Endothelial cell of umbilical vein (primary cell): ENCODE measurements at regions not wholly inside any gene's neighbourhood (a gene's known extent, or its start where the extent isn't known, plus 50 kb on each side); places are given as distances from the start of the nearest gene placed in this dataset.

Experiments
- BruUV-seq: library from RNA; stranded (reverse); fragments of 400-500 nt; replicated peaks from 2 replicates; lab custom pipeline; 2021; lab: Mats Ljungman, UMichigan
- CTCF ChIA-PET: fragments of 300-600, 350-600 bp; sonication (Branson Sonifier 250); formaldehyde crosslinking; loops from one replicate; lab custom pipeline; 2021; ENCODE audit warnings: antibody characterized with exemption, inconsistent platforms; lab: Charles Lee
- POLR2A ChIA-PET: fragments of 300-600, 350-600 bp; sonication (Branson Sonifier 250); formaldehyde crosslinking; loops from one replicate; lab custom pipeline; 2021; ENCODE audit warnings: antibody characterized with exemption, inconsistent platforms; lab: Charles Lee
- DNase-seq: peaks from one replicate; pipeline ENCODE4 v3.0.0-alpha.2; 2011; ENCODE audit warnings: low read depth, low spot score
- FAIRE-seq: peaks from 2 replicates; lab custom pipeline; 2011; peaks lifted over from hg19 to GRCh38; lab: Jason Lieb, UNC
- H2AFZ ChIP-seq: 2 replicates; pipeline ENCODE4 v1.6.0; 2012; ENCODE audit warnings: low read depth, low read length, control low read depth, inconsistent platforms
- H3K27ac ChIP-seq: 2 replicates; pipeline ENCODE4 v1.5.1; 2011; ENCODE audit warnings: low read depth, mild to moderate bottlenecking, control low read depth, low read length, moderate library complexity; ENCODE audit not compliant: insufficient read depth
- H3K27me3 ChIP-seq, 2 experiments: 2 replicates each; pipeline versions ENCODE4 v1.6.0 to v1.6.1; 2011; ENCODE audit warnings: low read length in 2 of 2, mixed read lengths in 1 of 2; ENCODE audit not compliant: control insufficient read depth in 2 of 2, insufficient read depth in 2 of 2
- H3K36me3 ChIP-seq, 2 experiments: 2 replicates in 1 of 2; 3 replicates in 1 of 2; pipeline ENCODE4 v1.5.1; 2011; ENCODE audit warnings: low read length in 2 of 2, mild to moderate bottlenecking in 1 of 2, moderate library complexity in 1 of 2; ENCODE audit not compliant: control insufficient read depth in 2 of 2, insufficient read depth in 2 of 2; ENCODE audit errors: extremely low read depth in 1 of 2
- H3K4me1 ChIP-seq: 3 replicates; pipeline ENCODE4 v1.5.1; 2011; ENCODE audit warnings: mild to moderate bottlenecking, low read length; ENCODE audit not compliant: control insufficient read depth, insufficient read depth; ENCODE audit errors: extremely low read depth
- H3K4me2 ChIP-seq: 2 replicates; pipeline ENCODE4 v1.6.1; 2011; ENCODE audit warnings: low read length, control low read depth, mixed read lengths; ENCODE audit not compliant: insufficient read depth
- H3K4me3 ChIP-seq, 3 experiments: fragments of 200-600 bp in 1 of 3; sonication (generic), shearing (Covaris generic) in 1 of 3; replicated peaks in 1 of 3; 2 replicates each; pipeline ENCODE4 v1.5.1; 2011 to 2016; ENCODE audit warnings: control low read depth in 3 of 3, low read length in 3 of 3, mild to moderate bottlenecking in 2 of 3, inconsistent platforms in 1 of 3, low read depth in 1 of 3, moderate library complexity in 1 of 3; ENCODE audit not compliant: insufficient read depth in 1 of 3
- H3K79me2 ChIP-seq: 2 replicates; pipeline ENCODE4 v1.6.0; 2012; ENCODE audit warnings: low read length, inconsistent platforms; ENCODE audit not compliant: control insufficient read depth, insufficient read depth
- H3K9ac ChIP-seq: replicated peaks from 2 replicates; pipeline ENCODE3; 2011; ENCODE audit warnings: low read length, control low read depth; ENCODE audit not compliant: insufficient read depth; ENCODE audit errors: extremely low read depth
- H3K9me1 ChIP-seq: replicated peaks from 3 replicates; pipeline ENCODE4 v1.6.0; 2011; ENCODE audit warnings: mild to moderate bottlenecking, low read length; ENCODE audit not compliant: control insufficient read depth, insufficient read depth; ENCODE audit errors: extremely low read depth
- H3K9me3 ChIP-seq: replicated peaks from 2 replicates; pipeline ENCODE4 v1.5.1; 2012; ENCODE audit warnings: low read length, inconsistent platforms; ENCODE audit not compliant: control insufficient read depth, insufficient read depth
- H4K20me1 ChIP-seq: replicated peaks from 2 replicates; pipeline ENCODE3; 2011; ENCODE audit warnings: mild to moderate bottlenecking, low read length; ENCODE audit not compliant: control insufficient read depth, insufficient read depth; ENCODE audit errors: extremely low read depth
- EZH2 ChIP-seq: IDR thresholded peaks from 2 replicates; pipeline ENCODE4 v1.6.1; 2012; ENCODE audit warnings: borderline replicate concordance, low read depth, mild to moderate bottlenecking, moderate library complexity, low read length, inconsistent platforms; ENCODE audit not compliant: severe bottlenecking
- FOS ChIP-seq: IDR thresholded peaks from 2 replicates; pipeline ENCODE4 v1.6.1; 2011; ENCODE audit warnings: mild to moderate bottlenecking, low read length, moderate library complexity, borderline replicate concordance; ENCODE audit not compliant: insufficient read depth
- GATA2 ChIP-seq: IDR thresholded peaks from 2 replicates; pipeline ENCODE4 v1.7.0; 2011; ENCODE audit warnings: low read depth, mild to moderate bottlenecking, moderate library complexity, mixed read lengths, low read length; ENCODE audit not compliant: insufficient read length, insufficient read depth
- JUN ChIP-seq: IDR thresholded peaks from 2 replicates; pipeline ENCODE4 v1.6.1; 2011; ENCODE audit warnings: borderline replicate concordance, low read depth; ENCODE audit not compliant: insufficient read length, insufficient read depth
- MYC ChIP-seq: IDR thresholded peaks from one replicate; pipeline ENCODE4 v1.6.1; 2011; ENCODE audit warnings: mild to moderate bottlenecking, low read depth, low read length
- POLR2A ChIP-seq: IDR thresholded peaks from 2 replicates; pipeline ENCODE4 v1.6.1; 2012; ENCODE audit warnings: low read depth, mild to moderate bottlenecking, control low read depth, low read length
- POLR2AphosphoS5 ChIP-seq: IDR thresholded peaks from 2 replicates; pipeline ENCODE4 v1.6.1; 2012; ENCODE audit warnings: low read depth, mild to moderate bottlenecking, control low read depth, low read length, moderate library complexity; ENCODE audit not compliant: insufficient read depth
- dilution Hi-C: fragments of 300-500 bp; cut with MboI; formaldehyde crosslinking; loops from one replicate; pipeline ENCODE4 v1.15.0; 2019; ENCODE audit warnings: low sequenced_read_pairs; ENCODE audit not compliant: extremely low pct_ligation_motif_present
- intact Hi-C: fragments of 100-400 bp; cut with micrococcal nuclease; formaldehyde crosslinking; loops from one replicate; pipeline ENCODE4 v1.10.0; 2022
- TF ChIP-seq, protein P1 (sequence below): IDR thresholded peaks from 2 replicates; pipeline ENCODE4 v1.6.1; 2011; ENCODE audit not compliant: insufficient read depth, insufficient read length
- TF ChIP-seq, protein P2 (sequence below), 2 donors: IDR thresholded peaks; 1 replicate in 1 of 2; 2 replicates in 1 of 2; pipeline ENCODE4 v1.5.1; 2011; ENCODE audit warnings: low read length in 2 of 2, mild to moderate bottlenecking in 2 of 2, moderate library complexity in 2 of 2, control low read depth in 1 of 2, inconsistent platforms in 1 of 2, low read depth in 1 of 2; ENCODE audit not compliant: insufficient read depth in 1 of 2; ENCODE audit errors: extremely low read depth in 1 of 2

DNA sequence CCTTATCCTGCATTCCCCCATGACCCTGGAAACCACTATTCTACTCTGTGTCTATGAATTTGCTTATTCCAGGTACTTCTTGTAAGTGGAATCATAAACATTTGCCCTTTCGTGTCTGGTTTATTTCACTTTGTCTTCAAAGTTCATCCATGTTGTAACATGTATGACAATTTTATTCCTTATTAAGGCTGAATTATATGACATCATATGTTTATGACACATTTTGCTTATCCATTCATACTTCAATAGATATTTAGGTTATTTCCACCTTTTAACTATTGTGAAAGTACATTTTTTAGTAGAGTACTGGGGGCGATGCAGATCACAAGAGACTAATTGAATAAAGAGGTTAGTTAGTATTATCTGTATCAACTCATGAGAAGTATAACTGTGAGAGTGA, 591.6 kb downstream of the UTRN start:
- TF ChIP-seq, protein P1, sequence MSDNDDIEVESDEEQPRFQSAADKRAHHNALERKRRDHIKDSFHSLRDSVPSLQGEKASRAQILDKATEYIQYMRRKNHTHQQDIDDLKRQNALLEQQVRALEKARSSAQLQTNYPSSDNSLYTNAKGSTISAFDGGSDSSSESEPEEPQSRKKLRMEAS = no peak
- TF ChIP-seq MYC = no peak
- no peak for TF ChIP-seq FOS
- no peak for TF ChIP-seq POLR2A
- no peak for TF ChIP-seq JUN
- TF ChIP-seq, protein P2, sequence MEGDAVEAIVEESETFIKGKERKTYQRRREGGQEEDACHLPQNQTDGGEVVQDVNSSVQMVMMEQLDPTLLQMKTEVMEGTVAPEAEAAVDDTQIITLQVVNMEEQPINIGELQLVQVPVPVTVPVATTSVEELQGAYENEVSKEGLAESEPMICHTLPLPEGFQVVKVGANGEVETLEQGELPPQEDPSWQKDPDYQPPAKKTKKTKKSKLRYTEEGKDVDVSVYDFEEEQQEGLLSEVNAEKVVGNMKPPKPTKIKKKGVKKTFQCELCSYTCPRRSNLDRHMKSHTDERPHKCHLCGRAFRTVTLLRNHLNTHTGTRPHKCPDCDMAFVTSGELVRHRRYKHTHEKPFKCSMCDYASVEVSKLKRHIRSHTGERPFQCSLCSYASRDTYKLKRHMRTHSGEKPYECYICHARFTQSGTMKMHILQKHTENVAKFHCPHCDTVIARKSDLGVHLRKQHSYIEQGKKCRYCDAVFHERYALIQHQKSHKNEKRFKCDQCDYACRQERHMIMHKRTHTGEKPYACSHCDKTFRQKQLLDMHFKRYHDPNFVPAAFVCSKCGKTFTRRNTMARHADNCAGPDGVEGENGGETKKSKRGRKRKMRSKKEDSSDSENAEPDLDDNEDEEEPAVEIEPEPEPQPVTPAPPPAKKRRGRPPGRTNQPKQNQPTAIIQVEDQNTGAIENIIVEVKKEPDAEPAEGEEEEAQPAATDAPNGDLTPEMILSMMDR (IDR thresholded peaks at IDR 0.05; ENCODE audit: extremely low read depth in 1 of 2, insufficient read depth in 1 of 2, low read depth in 1 of 2, low read length in 2 of 2) = no peak
- no peak for TF ChIP-seq POLR2AphosphoS5
- TF ChIP-seq EZH2 = no peak
- TF ChIP-seq GATA2 = no peak
- Histone ChIP-seq H3K9ac (no peak overlapping the region), H3K27me3 (no peaks in the 10 kb centered on the region), H3K9me1 (no peaks in the 10 kb centered on the region), H3K9me3 (no peaks in the 10 kb centered on the region), H3K36me3 (no peaks in the 10 kb centered on the region), H3K27ac (no peak overlapping the region), H3K4me1 (no peaks in the 10 kb centered on the region), H2AFZ (no peak overlapping the region), H4K20me1 (no peaks in the 10 kb centered on the region), H3K4me3 (no peak overlapping the region), H3K4me2 (no peak overlapping the region), H3K79me2 (no peaks in the 10 kb centered on the region)
- FAIRE-seq (no peak), DNase-seq (no peak)
- no TSS peak for BruUV-seq
- ChIA-PET POLR2A (no interaction called here), CTCF (interaction anchor here (1.5 kb wide), 1 partner anchor 8 kb away, joined by 3 read pairs; no protein-coding TSS in a partner anchor)
- intact Hi-C loops (no loop called here), dilution Hi-C loops (no loop called here)
